ACC112 (cell line): ENCODE measurements at regions not wholly inside any gene's neighbourhood (a gene's known extent, or its start where the extent isn't known, plus 50 kb on each side); places are given as distances from the start of the nearest gene placed in this dataset.

Experiments used
- H2AFZ ChIP-seq: fragments of 200-600 bp; sonication (generic); one replicate; pipeline ENCODE4 v1.6.0; 2017; ENCODE audit warnings: antibody characterized with exemption, low read length; ENCODE audit not compliant: unreplicated experiment
- H3K27ac ChIP-seq: fragments of 200-600 bp; sonication (generic); 2 replicates; pipeline ENCODE4 v1.5.1; 2014; ENCODE audit warnings: low read depth, mild to moderate bottlenecking, antibody characterized with exemption, low read length, moderate library complexity
- H3K27me3 ChIP-seq: fragments of 200-600 bp; sonication (generic); 2 replicates; pipeline ENCODE4 v1.6.1; 2014; ENCODE audit warnings: mild to moderate bottlenecking, antibody characterized with exemption, low read length, moderate library complexity, mixed read lengths; ENCODE audit not compliant: insufficient read depth
- H3K36me3 ChIP-seq: fragments of 200-600 bp; sonication (generic); 2 replicates; pipeline ENCODE4 v1.6.1; 2016; ENCODE audit warnings: mild to moderate bottlenecking, antibody characterized with exemption, low read length, moderate library complexity, mixed read lengths; ENCODE audit not compliant: insufficient read depth
- H3K4me1 ChIP-seq: fragments of 200-600 bp; sonication (generic); one replicate; pipeline ENCODE4 v1.6.1; 2016; ENCODE audit warnings: low read length, mixed read lengths; ENCODE audit not compliant: insufficient read depth, unreplicated experiment, control insufficient read depth
- H3K4me3 ChIP-seq: fragments of 200-600 bp; sonication (generic); 2 replicates; pipeline ENCODE4 v1.5.1; 2014; ENCODE audit warnings: mild to moderate bottlenecking, low read depth, low read length
- H3K79me2 ChIP-seq: fragments of 200-600 bp; sonication (generic); one replicate; pipeline ENCODE4 v1.6.0; 2016; ENCODE audit warnings: low read length; ENCODE audit not compliant: control insufficient read depth, unreplicated experiment, insufficient read depth

DNA sequence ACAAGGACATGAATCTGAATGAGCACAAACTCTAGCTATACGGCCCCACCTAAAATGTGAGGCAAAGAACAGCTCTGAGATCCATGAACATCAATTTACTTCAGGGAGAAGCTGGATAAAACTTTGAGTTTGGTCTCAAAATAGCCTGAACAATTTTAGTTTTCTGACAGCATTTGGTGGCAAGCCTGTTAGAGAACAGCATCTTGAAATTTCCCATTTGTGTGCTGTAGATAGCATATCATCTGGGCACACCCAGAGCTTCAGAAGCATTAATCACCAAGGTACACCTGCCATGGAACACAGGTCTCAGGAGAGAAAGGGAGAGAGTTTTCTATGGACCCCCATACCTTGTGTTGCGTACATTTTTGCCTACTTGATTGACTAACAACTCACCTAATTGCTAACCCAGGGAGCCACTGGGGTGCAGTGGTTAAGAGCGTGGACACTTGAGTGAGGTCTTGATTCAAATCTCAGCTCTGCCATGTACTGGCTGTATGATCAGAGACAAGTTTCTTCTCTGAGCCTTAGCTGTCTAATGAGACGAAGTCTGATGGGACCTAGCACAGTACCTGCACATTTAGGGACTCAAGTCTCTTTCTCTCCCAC, 264.9 kb downstream of the PIK3R1 start:
- Histone ChIP-seq H3K79me2 (no peaks in the 10 kb centered on the region), H3K4me1 (peaks cover 3% of the 10 kb centered on the region), H3K36me3 (no peaks in the 10 kb centered on the region)

GRCh38 chr5:68482199-68482598, 266.6 kb downstream of the PIK3R1 start:
- H3K4me3 ChIP-seq = no peak overlapping the region
- H3K4me1 ChIP-seq = peaks cover 3% of the 10 kb centered on the region
- no peaks in the 10 kb centered on the region for H3K79me2 ChIP-seq
- no peaks in the 10 kb centered on the region for H3K27me3 ChIP-seq
- H3K36me3 ChIP-seq = no peaks in the 10 kb centered on the region
- H3K27ac ChIP-seq = no peak overlapping the region
- no peak overlapping the region for H2AFZ ChIP-seq

More for the DNA sequence above, 264.9 kb downstream of the PIK3R1 start:
- H3K4me3 ChIP-seq = no peak overlapping the region
- H2AFZ ChIP-seq = no peak overlapping the region
- no peaks in the 10 kb centered on the region for H3K27me3 ChIP-seq
- H3K27ac ChIP-seq = no peak overlapping the region

DNA sequence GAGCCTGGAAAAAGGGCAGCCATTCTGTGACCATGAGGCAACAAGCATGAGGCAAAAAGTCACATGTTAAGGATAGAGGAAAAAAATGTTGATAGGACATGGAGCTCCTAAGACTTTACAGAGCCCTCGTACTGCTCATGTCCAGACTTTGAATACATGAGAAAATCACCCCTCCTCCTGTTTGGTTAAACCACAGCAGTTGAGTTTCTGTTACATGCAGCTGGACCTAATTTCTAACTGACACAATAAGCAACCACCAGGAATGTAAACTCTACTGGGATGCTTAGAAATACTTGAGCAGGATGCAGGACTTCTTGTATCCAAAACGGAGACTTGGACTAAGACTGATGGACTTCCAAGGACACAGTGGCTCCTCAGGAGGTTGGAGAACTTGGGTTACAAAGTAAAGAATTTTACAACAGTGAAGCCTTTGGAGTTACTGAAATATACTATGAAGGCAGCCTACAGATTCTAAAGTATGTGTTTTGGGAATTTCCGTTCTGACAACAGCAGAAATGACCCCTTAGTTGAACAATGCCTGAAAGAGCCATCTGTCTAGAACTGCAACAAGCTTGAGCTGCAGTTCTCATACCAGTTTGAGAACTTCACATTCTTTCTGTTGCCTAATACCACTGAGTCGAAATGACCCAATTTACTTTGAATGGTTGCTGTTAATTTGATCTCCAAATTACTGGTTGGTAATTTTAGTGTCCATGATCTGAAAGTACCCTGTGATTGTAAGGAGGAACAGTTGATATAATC, 268.9 kb downstream of the PIK3R1 start:
- Histone ChIP-seq H3K36me3 (no peaks in the 10 kb centered on the region), H3K27ac (no peak overlapping the region), H3K4me3 (no peak overlapping the region), H3K4me1 (no peaks in the 10 kb centered on the region), H3K79me2 (no peaks in the 10 kb centered on the region), H2AFZ (no peak overlapping the region), H3K27me3 (no peaks in the 10 kb centered on the region)

- no peaks in the 10 kb centered on the region for H3K79me2 ChIP-seq
- no peak overlapping the region for H3K27ac ChIP-seq
- no peaks in the 10 kb centered on the region for H3K4me1 ChIP-seq
- H3K27me3 ChIP-seq = no peaks in the 10 kb centered on the region
- H3K4me3 ChIP-seq = no peak overlapping the region
- H3K36me3 ChIP-seq = no peaks in the 10 kb centered on the region
- peak overlapping the region; percentile 54 for H2AFZ ChIP-seq
Observed at GRCh38 chr5:68489556-68489955, 274.0 kb downstream of the PIK3R1 start.

DNA sequence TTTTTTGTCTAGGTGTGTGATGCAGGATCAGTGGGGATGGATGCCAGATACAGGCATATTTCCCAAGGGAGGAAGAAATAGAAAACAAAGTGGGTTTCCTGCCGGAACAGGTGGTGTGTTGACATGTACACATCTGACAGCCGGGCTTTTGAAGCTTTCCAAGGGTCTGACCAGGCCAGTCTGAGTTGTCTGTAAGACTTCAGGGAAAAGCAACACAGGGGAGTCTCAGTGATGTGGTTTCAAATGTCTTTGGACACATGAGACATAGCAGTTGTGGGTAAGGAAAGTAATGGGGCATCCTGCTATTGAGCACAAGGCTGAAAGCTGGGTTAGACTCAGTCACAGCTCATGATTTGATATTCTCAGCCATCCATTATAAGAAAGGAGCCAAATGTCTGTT, 274.9 kb downstream of the PIK3R1 start:
- Histone ChIP-seq H3K36me3 (no peaks in the 10 kb centered on the region), H3K79me2 (no peaks in the 10 kb centered on the region), H2AFZ (no peak overlapping the region), H3K27ac (no peak overlapping the region), H3K4me3 (no peak overlapping the region), H3K27me3 (no peaks in the 10 kb centered on the region), H3K4me1 (no peaks in the 10 kb centered on the region)

- Histone ChIP-seq H2AFZ (no peak overlapping the region), H3K4me1 (peaks cover 1% of the 10 kb centered on the region), H3K36me3 (no peaks in the 10 kb centered on the region), H3K4me3 (no peak overlapping the region), H3K79me2 (no peaks in the 10 kb centered on the region), H3K27me3 (no peaks in the 10 kb centered on the region), H3K27ac (no peak overlapping the region)
Observed at GRCh38 chr5:68494771-68495170, 279.2 kb downstream of the PIK3R1 start.

DNA sequence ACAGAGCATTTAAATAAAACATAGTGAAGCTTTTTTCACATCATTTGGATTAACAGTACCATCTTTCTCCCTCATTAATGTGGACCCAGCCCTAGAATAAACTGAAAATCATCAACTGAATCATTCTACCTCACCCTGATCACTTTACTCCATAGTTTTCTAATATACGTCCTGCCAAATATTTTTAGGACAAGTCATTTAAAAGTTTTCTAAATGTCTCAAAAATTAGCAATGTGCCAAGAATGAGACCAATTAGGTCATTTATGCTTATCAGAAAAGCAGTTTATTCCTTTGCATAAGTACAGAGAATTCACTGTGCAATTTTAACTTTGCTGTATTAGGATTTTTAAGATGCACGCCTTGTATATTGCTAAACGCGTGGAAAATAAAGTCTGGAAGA, 284.4 kb downstream of the PIK3R1 start:
- no peaks in the 10 kb centered on the region for H3K27me3 ChIP-seq
- no peak overlapping the region for H3K4me3 ChIP-seq
- H3K79me2 ChIP-seq = no peaks in the 10 kb centered on the region
- peaks cover 3% of the 10 kb centered on the region for H3K4me1 ChIP-seq
- H2AFZ ChIP-seq = no peak overlapping the region
- H3K36me3 ChIP-seq = no peaks in the 10 kb centered on the region
- H3K27ac ChIP-seq = no peak overlapping the region

GRCh38 chr5:68500813-68501212, 285.3 kb downstream of the PIK3R1 start:
- no peak overlapping the region for H2AFZ ChIP-seq
- H3K4me1 ChIP-seq = peaks cover 5% of the 10 kb centered on the region
- no peaks in the 10 kb centered on the region for H3K27me3 ChIP-seq
- H3K36me3 ChIP-seq = no peaks in the 10 kb centered on the region
- no peaks in the 10 kb centered on the region for H3K79me2 ChIP-seq
- no peak overlapping the region for H3K4me3 ChIP-seq
- no peak overlapping the region for H3K27ac ChIP-seq

DNA sequence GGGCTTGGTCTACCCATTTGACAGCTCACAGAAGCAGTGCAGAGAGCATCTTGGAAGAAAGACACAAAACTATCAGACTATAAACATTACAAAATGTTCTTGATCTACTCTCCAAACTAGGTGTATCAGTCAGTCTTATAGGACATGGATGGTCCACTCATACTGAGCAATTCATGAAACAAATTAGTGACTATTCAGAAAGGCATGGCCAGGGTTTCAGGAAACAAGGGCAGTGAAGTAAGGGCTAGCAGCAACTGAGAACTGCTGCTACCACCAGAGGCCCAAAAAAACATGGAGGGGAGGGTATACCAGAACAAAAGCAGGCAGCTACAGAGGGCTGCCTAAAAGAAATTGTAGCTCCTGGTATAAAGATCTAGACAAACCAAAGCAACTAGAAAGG, 287.0 kb downstream of the PIK3R1 start:
- no peaks in the 10 kb centered on the region for H3K27me3 ChIP-seq
- H3K4me1 ChIP-seq = peaks cover 11% of the 10 kb centered on the region
- no peak overlapping the region for H3K27ac ChIP-seq

DNA sequence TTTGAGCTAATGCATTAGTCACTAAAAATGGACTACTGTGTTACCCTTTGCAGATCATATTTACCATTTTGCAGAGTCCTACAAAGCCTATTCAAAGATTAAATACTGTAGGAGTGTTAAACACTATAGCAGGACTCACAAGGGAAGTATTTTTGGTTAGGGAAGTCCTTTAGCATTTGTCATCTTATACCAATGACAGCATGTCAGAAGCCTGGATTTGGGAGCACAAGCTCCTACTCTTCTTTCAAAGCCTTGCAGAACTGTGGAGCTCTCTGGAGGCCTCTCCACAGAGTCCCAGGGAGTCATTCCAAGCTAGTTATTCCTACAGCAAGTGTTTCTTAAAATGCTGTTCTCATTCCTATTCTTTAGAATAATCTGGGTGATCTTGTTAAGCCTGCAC, 288.8 kb downstream of the PIK3R1 start:
- no peak overlapping the region for H3K27ac ChIP-seq
- no peaks in the 10 kb centered on the region for H3K79me2 ChIP-seq
- H2AFZ ChIP-seq = no peak overlapping the region
- peaks cover 11% of the 10 kb centered on the region for H3K4me1 ChIP-seq
- no peaks in the 10 kb centered on the region for H3K36me3 ChIP-seq
- H3K4me3 ChIP-seq = no peak overlapping the region
- no peaks in the 10 kb centered on the region for H3K27me3 ChIP-seq

More for the DNA sequence above, 287.0 kb downstream of the PIK3R1 start:
- Histone ChIP-seq H3K36me3 (no peaks in the 10 kb centered on the region), H3K79me2 (no peaks in the 10 kb centered on the region), H2AFZ (no peak overlapping the region), H3K4me3 (no peak overlapping the region)
